ENCODE measurements at regions not wholly inside any gene's neighbourhood (a gene's known extent, or its start where the extent isn't known, plus 50 kb on each side); places are given as distances from the start of the nearest gene placed in this dataset.

GRCh38 chr20:10806539-10806938 lies 132.7 kb upstream of the JAG1 start:
- TF ChIP-seq SIN3A (IDR thresholded peaks at IDR 0.05; ENCODE audit: borderline replicate concordance, low read depth, low read length) (no peak), FOXM1 (IDR thresholded peaks at IDR 0.05; ENCODE audit: low read depth) (no peak), SMC3 (IDR thresholded peaks at IDR 0.05; ENCODE audit: low read depth, low read length) (no peak)
